WERI-Rb-1 (cell line): ENCODE measurements at regions not wholly inside any gene's neighbourhood (a gene's known extent, or its start where the extent isn't known, plus 50 kb on each side); places are given as distances from the start of the nearest gene placed in this dataset.
"Not testable (repeated sequence)": the region's sequence is repeated elsewhere in the genome, so short reads cannot be mapped to it uniquely, and the experiment has no call there.

ENCODE experiments used
- DNase-seq: peaks from one replicate; pipeline ENCODE4 v3.0.0-alpha.2; 2020
- H3K27ac ChIP-seq: fragments of 250-450 bp; sonication (Bioruptor Pico); 2 replicates; pipeline ENCODE4 v1.5.1; 2020; ENCODE audit warnings: mild to moderate bottlenecking, moderate library complexity
- H3K27me3 ChIP-seq: fragments of 250-450 bp; sonication (Bioruptor Pico); 2 replicates; pipeline ENCODE4 v1.5.1; 2021; ENCODE audit warnings: mild to moderate bottlenecking, low read depth, moderate library complexity; ENCODE audit not compliant: insufficient read depth, severe bottlenecking
- H3K36me3 ChIP-seq: fragments of 250-450 bp; sonication (Bioruptor Pico); 2 replicates; pipeline ENCODE4 v1.5.1; 2020; ENCODE audit warnings: mild to moderate bottlenecking, moderate library complexity
- H3K4me3 ChIP-seq: 2 replicates; pipeline ENCODE4 v1.5.1; 2011; ENCODE audit warnings: low read depth, mild to moderate bottlenecking, control low read depth, low read length
- H3K9me3 ChIP-seq: fragments of 250-450 bp; sonication (Bioruptor Pico); 2 replicates; pipeline ENCODE4 v1.5.1; 2021; ENCODE audit warnings: mild to moderate bottlenecking, moderate library complexity; ENCODE audit not compliant: severe bottlenecking
- TF ChIP-seq, protein P1 (sequence below): IDR thresholded peaks from 2 replicates; pipeline ENCODE4 v1.5.1; 2011; ENCODE audit warnings: low read depth, mild to moderate bottlenecking, control low read depth, inconsistent platforms, low read length

DNA sequence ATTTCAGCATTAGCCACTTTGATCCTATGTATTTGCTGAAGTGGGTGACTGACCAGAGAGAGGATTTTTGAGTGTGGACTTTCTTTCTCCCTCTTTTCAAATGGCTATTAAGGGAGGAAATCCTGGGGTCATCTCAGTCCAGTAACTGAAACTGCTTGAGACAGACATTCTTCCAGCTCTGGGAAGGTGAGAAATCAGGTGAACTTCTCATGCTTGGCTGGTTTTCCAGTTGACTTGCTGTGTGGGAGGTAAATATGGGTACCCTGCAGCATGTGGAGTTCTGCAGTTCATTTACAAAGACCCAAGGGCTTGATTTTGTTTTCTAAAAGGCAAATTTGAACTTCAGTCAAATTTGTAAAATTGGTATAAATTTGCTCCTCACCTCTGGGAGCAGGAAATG, 461.1 kb upstream of the TBL1XR1 start:
- no peaks in the 10 kb centered on the region for H3K27me3 ChIP-seq
- TF ChIP-seq, protein P1, sequence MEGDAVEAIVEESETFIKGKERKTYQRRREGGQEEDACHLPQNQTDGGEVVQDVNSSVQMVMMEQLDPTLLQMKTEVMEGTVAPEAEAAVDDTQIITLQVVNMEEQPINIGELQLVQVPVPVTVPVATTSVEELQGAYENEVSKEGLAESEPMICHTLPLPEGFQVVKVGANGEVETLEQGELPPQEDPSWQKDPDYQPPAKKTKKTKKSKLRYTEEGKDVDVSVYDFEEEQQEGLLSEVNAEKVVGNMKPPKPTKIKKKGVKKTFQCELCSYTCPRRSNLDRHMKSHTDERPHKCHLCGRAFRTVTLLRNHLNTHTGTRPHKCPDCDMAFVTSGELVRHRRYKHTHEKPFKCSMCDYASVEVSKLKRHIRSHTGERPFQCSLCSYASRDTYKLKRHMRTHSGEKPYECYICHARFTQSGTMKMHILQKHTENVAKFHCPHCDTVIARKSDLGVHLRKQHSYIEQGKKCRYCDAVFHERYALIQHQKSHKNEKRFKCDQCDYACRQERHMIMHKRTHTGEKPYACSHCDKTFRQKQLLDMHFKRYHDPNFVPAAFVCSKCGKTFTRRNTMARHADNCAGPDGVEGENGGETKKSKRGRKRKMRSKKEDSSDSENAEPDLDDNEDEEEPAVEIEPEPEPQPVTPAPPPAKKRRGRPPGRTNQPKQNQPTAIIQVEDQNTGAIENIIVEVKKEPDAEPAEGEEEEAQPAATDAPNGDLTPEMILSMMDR, result no peak
- no peak overlapping the region for H3K4me3 ChIP-seq
- no peak overlapping the region for H3K27ac ChIP-seq
- no peaks in the 10 kb centered on the region for H3K36me3 ChIP-seq
- H3K9me3 ChIP-seq, result no peaks in the 10 kb centered on the region
- no peak for DNase-seq

DNA sequence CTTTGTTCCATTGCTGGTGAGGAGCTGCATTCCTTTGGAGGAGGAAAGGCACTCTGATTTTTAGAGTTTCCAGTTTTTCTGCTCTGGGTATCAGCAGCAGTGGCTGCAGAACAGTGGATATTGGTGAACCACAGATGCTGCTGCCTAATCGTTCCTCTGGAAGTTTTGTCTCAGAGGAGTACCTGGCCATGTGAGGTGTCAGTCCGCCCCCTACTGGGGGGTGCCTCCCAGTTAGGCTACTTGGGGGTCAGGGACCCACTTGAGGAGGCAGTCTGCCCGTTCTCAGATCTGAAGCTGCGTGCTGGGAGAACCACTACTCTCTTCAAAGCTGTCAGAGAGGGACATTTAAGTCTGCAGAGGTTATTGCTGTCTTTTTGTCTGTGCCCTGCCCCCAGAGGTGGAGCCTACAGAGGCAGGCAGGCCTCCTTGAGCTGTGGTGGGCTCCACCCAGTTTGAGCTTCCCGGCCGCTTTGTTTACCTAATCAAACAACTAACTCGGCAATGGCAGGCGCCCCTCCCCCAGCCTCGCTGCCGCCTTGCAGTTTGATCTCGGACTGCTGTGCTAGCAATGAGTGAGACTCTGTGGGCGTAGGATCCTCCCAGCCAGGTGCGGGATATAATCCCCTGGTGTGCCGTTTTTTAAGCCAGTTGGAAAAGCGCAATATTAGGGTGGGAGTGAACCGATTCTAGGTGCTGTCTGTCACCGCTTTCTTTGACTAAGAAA, 467.3 kb upstream of the TBL1XR1 start:
- H3K27me3 ChIP-seq, H3K4me3 ChIP-seq, DNase-seq, H3K9me3 ChIP-seq, H3K27ac ChIP-seq, H3K36me3 ChIP-seq: not testable (repeated sequence)

DNA sequence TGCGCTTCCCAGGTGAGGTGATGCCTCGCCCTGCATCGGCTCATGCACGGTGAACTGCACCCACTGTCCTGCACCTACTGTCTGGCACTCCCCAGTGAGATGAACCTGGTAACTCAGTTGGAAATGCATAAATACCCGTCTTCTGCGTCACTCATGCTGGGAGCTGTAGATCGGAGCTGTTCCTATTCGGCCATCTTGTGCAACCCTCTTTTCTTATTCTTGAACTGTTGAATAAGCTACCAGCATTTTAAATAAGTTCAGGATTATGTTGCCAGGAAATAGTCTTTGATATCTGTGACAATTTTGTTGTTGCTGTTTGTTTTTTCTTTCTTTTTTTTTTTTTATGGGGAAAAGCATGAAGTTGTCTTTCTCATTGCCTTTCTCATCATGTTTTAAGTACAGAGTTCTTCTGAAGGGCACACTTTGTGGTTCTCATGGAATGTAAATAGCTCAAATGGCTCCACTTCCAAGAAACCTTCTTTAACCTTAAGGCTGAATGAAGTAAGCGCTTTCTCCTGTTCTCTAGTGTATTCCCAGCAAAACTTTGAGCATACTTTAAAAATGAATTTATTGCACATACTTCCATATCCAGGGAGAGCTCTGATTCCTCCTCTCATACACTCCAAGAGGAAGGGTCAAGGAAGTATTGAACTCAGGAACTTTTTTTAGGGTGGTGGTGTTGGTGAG, 468.0 kb upstream of the TBL1XR1 start:
- H3K27me3 ChIP-seq, result no peaks in the 10 kb centered on the region
- no peak overlapping the region for H3K4me3 ChIP-seq
- TF ChIP-seq, protein P1, result no peak
- no peaks in the 10 kb centered on the region for H3K9me3 ChIP-seq
- no peak overlapping the region for H3K27ac ChIP-seq
- H3K36me3 ChIP-seq, result no peaks in the 10 kb centered on the region
- no peak for DNase-seq

DNA sequence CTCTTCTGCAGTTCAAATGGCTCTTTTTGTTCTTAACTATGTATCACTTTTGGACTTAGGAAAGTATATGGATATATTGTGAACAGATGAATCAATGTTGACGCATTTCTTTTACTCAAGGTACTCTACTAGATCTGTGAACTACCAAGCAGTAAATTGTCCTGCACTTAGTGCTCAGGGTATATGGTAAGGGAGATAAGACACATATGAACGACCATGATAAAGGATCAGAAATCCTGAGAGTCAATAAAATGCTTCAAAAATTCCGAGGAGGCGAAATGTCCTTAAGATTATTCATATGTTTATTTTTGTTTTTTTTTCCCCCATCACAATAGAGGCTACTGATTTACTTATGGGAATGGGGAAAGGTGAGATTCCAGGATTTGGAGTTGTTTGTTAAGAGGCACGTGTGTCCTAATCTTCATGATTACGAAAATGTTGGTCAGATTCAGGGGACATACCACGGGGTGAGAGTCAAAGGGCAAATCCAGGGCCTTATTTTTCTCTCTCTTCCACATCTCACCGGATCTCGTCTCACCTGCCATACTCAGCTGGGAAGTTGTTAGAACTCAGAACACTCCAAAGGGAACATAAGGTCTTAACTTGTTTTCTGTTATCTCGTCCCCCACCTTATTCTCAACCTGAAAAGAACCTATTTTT, 475.1 kb upstream of the TBL1XR1 start:
- H3K4me3 ChIP-seq, result no peak overlapping the region
- DNase-seq, result no peak
- no peaks in the 10 kb centered on the region for H3K9me3 ChIP-seq
- TF ChIP-seq, protein P1, result no peak
- no peaks in the 10 kb centered on the region for H3K36me3 ChIP-seq
- no peaks in the 10 kb centered on the region for H3K27me3 ChIP-seq
- H3K27ac ChIP-seq, result no peak overlapping the region

DNA sequence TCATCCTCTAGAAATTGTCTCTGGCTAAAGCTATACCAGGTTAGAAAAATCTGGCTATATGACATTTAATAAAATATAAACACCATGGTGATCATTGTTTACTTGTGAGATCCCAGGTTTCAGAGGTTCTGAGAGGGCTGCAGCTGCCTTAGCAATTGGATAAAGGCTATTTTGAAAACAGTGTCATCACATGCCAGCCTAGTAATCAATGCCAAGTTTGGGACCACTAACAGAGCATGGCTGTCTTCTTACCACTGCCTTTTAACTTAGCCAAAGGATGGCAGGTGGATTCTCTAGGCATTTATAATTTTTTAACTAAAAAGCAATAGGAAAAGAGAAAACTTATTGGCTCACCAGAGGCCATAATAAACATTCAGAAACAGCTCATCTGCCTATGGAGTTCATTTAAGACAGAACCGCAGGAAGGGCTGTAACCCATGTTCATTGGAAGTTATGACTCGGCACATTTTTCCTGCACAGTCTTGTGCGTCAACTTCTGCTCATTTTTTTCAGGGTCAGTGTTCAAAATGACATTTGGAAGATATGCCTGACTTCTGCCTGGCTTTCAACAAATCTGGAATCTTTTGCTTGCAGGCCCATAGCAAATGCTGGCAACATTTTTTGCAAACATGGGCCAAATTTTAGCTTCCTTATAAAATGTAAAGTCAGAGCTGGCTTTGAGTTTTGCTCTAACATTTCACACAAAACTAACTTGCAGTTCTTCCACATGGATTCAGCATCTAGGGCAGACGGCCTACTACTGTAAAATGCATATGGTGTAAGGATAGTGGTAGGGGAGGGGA, 476.0 kb upstream of the TBL1XR1 start:
- no peak for DNase-seq

More for the DNA sequence above, 476.0 kb upstream of the TBL1XR1 start:
- Histone ChIP-seq H3K27ac (no peak overlapping the region), H3K4me3 (no peak overlapping the region), H3K27me3 (no peaks in the 10 kb centered on the region), H3K9me3 (no peaks in the 10 kb centered on the region), H3K36me3 (no peaks in the 10 kb centered on the region)
- TF ChIP-seq, protein P1, result no peak
